HG03571 (cell line): ENCODE measurements at regions not wholly inside any gene's neighbourhood (a gene's known extent, or its start where the extent isn't known, plus 50 kb on each side); places are given as distances from the start of the nearest gene placed in this dataset.
"Not testable (repeated sequence)": the region's sequence is repeated elsewhere in the genome, so short reads cannot be mapped to it uniquely, and the experiment has no call there.

ENCODE experiments used
- ATAC-seq: cut with Tn5 transposase; IDR thresholded peaks from one replicate; pipeline ENCODE4 v1.9.1; 2021; ENCODE audit not compliant: unreplicated experiment

DNA sequence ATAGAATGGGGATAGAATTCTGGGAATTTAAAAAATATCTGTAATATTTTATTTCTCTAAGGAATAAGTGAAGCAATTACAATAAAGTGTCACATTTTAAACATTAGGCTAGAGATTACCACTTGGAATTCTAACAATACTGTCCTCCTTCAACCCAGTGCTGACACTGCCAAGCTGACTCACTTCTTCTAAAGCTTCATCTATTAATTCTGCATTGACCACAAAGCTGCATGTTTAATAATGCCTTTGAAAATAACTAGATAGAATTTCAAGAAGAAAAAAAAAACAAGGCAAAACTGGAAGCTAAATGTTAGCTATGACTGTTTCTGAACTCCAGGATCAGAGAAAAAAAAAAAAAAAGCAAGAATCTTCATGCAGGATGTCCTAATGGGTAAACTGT is 970.7 kb upstream of the FBXO33 start:
- ATAC-seq, result no peak

DNA sequence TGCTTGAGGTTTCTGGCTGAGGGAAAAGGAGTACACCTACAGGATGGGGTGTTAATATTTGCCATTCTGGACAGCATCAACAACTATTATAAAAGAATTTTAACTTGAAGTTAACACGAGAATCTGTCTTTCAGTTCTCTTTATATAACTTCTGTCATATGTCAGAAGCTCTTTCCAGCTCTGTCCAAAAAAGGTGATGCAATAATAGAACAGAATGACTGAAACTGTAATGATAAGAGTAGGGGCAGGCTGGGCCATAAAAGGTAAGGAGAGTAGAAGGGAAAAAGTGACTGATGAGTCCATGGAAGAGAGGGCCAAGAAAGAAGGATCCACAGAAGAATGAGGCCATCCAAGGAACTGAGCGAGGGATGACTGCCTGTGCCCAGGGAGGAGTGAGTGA is 966.7 kb upstream of the FBXO33 start:
- no peak for ATAC-seq

DNA sequence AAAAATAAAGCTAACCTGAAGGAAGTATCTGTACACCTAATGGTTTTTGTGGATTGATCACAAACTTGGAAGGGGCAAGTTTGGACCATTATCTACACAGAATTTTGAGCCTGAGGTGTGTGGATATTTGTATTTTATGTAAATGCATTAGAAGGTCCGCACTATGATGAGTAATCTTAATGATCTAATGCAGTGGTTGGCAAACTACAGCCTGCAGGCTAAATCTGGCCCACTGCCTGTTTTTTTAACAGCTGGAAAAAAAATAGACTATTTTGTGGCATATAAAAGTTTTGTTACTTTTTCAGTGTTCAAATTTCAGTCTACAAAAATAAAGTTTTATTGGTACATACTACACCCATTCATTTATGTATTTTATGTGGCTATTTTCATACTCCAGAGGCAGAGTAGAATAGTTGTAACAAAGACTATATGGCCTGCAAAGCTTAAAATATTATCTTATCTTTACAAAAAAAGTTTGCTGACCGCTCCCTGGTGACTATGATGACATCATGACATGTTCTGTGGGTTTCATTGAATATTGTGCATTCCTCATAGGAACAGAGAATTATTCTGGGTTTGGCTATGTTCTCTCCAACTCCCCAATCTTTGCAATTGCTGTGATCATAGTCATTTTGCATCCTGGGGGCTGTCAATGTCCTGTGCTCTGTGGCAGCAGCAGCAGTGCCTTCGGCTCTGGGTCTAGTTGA is 962.6 kb upstream of the FBXO33 start:
- ATAC-seq, result no peak

DNA sequence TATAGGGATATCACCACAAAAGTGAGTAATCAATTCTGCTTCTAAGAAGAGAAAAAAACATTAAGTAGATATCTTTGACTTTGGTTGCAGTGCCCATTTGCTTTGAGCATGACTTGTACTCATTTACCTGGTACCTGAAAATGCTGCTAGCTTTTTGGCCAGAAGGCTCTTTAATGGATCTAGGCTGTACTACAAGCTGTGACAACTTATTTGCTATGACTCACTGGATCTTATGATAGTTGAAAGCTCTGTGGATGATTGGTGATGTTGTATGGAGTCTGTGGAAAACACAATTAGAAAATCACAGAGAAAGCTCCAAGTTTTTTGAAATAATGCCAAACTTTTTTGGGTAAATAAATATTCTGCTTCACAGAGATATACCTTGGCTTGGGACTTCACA is 960.9 kb upstream of the FBXO33 start:
- no peak for ATAC-seq

DNA sequence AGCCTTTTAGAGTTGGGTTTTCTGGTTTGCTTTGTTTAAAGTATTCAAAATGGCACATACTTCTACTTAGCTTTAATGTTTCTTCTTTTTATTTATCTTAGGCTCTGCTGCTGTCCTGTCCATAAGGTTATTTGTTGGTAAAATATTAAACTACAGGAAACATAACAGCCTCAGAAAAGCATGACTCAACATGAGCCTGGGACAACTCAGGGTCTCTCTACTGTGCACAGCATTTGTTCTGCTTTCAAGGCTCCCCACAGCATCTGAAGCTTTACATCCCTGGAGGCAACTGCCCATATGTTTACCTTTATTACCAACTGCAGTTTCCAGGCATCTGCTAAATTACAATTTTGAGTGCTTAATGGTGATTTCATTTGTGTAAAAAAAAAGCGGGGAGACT is 954.2 kb upstream of the FBXO33 start:
- ATAC-seq, result no peak

DNA sequence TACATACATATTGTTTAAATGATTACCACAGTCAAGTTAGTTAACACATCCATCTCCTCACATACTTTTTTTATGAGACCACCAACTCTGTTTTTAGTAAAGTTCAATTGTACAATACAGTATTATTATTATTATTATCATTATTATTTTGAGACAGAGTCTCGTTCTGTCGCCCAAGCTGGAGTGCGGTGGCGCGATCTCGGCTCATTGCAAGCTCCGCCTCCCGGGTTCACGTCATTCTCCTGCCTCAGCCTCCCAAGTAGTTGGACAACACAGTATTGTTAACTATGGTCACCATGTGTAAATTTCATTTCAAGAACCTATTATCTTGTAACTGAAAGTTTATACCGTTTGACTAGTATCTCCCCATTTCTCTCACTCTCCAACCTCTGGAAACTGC is 942.0 kb upstream of the FBXO33 start:
- ATAC-seq, result no peak

DNA sequence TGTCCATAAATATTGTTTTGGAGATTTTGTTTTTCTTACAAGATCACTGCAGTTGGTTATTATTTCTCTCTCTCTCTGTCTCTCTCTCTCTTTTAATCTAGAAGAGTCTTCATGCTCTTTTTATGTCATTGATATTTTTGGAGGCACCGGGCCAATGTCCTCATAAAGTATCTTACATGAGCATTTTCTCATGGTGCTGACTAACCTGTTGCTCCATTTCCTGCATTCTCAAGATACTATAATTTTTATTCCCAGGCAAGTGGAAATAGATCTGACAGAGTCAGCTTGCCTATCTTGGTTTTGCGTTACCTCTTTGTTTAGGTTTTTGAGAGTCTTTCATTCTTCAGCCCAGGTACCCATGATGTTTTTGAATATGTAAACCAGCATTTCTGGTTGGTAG is 938.8 kb upstream of the FBXO33 start:
- no peak for ATAC-seq

DNA sequence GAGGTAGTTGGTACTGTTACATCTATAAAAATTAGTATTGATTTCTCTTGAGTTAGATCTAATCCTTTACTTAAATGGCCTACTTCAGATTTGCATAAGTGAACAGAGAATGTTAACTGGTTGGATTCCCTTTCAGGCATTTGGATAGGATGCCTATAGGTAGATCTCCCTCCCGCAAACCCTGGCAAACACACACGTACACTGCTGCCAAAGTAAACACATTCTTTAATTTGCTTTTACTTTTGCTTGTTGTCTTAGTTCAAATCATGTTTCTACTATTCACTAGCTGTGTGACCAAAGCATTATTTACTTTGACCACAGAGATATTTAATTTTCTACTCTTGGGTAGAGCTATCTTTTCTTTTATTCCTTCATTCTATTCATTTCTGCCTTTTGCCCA is 936.1 kb upstream of the FBXO33 start:
- no peak for ATAC-seq

DNA sequence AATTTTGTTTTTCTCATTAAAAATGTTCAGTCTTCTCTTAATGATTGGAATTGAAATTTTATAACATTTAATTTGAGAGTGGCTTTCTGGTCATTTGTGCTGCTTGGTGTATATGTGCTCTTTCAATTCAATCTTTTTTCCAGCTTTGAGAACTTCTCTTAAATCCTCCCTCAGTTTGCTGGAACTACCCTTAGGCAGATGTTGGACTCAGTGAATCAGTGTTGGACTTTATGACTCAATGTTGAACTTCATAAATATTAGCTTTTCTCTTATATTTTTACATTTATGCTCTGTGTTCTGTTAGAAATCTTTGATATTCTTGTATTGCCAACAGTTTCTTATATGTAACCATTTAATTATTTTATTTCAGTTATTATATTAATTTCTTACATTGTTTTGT is 935.5 kb upstream of the FBXO33 start:
- ATAC-seq, result no peak

DNA sequence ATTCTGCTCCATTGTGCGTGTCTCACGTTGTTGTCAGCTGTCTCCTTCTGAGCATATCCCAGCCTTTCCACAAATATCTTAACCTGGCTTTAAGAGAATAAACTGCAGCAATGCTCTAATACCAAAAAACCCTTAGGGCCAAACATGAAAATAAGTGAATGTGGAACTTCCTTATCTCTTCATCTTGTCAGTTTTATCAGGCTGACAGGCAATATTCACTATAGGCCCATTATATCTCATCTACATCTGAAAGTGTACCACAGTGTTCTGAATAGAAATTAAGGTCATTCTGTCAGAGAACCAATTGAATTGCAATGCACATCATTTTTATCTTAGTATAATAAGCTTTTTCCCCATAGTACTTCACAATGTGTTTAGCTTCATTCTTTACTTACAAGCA is 933.1 kb upstream of the FBXO33 start:
- ATAC-seq, result no peak

DNA sequence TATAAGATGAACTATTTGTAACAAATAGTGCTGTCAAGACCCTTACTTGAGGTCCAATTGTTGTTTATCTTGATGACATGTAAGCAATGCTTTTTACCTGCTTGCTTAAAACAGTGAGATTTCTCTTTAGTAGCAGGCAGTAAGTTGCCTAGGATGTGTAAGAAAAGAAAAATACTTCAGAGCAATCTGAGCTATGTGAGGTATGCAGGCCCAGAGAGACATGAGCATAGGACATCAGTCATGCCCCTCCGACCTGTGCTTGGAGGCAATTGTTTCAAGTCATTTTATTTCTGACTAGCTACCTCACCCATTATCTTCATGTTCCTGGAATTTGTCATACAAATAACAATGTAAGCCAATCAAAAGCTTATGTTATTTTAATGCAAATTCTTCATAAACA is 930.6 kb upstream of the FBXO33 start:
- no peak for ATAC-seq

DNA sequence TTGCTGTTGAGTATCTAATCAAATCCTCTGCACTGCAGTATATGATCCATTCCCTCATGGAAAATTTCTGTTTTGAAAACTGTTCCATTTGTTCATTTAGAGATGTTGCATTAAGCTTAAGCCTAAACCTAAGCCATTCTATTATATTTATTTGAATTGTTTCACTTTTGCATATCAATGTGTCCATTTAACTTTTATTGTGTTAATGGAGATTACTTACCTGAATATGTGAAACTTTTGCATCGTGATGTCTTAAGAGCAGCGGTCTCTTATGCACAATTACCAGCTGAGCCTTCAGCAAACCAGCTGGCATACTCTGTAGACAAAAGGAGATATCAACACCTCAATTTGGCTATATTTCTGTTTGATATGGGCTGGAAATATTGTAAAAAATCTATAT is 922.5 kb upstream of the FBXO33 start:
- ATAC-seq, result no peak

DNA sequence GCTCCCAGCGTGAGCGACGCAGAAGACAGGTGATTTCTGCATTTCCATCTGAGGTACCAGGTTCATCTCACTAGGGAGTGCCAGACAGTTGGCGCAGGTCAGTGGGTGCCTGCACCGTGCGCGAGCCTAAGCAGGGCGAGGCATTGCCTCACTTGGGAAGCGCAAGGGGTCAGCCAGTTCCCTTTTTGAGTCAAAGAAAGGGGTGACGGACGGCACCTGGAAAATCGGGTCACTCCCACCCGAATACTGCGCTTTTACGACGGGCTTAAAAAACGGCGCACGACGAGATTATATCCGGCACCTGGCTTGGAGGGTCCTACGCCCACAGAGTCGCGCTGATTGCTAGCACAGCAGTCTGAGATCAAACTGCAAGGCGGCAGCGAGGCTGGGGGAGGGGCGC is 915.9 kb upstream of the FBXO33 start:
- ATAC-seq, result not testable (repeated sequence)

DNA sequence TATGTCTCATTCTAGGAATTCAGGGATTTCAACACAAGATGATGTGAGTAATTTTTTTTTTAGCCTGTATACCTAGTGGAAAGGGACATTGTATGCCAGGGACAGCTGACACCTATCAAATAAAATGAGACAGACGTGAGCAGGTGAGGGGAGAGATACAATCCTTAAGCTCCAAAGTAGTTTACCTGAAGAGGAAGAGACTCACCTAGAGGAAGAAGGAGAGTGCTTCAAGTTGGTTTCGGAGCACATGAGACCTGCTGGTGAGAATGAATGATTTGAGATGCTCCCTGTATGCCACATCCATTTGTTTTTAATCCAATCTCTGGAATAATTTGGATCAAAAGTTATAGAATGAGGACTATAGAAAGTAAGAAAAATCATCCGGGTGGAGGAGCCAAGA is 915.4 kb upstream of the FBXO33 start:
- no peak for ATAC-seq

DNA sequence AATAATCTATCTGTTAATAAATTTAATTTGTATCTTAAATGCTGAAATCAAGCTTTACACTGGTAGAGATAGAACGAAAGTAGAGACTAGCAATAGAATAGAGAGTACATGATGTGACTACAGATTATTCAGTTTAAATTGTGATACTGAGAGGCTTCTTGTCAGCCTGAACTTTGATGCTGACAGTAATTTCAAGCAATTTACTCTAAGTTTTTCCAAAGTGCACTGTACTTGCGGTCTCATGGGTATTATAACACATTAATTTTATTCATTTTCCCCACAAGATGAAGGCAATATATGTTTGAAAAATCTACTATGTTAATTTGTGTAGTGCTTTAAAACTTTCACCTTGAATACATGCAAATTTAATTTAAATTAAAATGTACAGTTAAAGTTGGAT is 914.0 kb upstream of the FBXO33 start:
- ATAC-seq, result no peak

DNA sequence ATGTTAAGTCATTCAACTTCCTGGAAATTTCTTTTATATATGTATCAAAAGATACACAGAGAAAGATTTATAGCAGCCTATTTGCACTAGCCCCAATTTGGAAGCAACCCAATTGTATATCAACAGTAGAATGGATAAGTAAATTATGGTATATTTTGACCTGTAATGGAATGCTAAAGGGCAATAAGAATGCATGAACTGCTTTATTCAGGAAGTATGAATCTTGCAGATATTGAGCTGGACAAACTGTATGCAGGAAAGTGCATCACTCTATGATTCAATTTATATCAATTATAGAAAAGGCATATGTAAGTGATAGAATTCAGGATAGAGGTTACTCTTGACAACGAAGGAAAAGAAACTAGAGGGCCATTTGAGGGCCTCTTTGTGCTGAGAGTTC is 913.1 kb upstream of the FBXO33 start:
- ATAC-seq, result no peak

DNA sequence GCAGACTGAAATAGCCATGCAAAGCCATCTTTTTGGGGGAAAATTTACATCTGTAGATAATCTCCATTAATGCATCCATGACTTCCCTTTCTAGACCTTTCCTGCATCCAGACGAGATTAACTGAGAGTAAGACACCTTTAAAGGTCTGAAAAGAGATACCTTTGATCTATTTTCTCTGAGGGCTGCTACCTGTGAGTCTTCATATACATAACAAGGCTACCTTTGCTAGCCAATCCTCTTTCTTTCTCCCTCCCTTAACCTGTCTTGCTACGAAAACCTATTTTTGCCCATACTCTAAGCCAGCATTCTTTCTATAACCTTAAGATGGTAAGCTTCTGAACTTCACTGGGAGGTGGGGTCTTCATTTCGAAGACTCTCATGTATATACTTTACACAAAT is 908.5 kb upstream of the FBXO33 start:
- no peak for ATAC-seq

DNA sequence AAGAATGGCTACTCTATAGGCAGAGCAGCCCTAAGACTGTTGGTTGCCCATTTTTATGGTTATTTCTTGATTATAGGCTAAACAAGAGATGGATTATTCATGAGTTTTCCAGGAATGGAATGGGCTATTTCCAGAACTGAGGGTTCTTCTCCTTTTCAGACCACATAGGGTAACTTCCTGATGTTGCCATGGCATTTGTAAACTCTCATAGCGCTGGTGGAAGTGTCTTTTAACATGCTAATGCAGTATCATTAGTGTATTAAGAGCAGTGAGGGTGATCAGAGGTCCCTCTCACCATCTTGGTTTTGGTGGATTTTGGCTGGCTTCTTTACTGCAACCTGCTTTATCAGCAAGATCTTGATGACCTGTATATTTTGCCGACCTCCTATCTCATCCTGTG is 904.6 kb upstream of the FBXO33 start:
- ATAC-seq, result no peak

DNA sequence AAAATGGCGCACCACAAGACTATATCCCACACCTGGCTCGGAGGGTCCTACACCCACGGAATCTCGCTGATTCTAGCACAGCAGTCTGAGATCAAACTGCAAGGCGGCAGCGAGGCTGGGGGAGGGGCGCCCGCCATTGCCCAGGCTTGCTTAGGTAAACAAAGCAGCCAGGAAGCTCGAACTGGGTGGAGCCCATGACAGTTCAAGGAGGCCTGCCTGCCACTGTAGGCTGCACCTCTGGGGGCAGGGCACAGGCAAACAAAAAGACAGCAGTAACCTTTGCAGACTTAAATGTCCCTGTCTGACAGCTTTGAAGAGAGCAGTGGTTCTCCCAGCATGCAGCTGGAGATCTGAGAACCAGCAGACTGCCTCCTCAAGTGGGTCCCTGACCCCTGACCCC is 894.3 kb upstream of the FBXO33 start:
- not testable (repeated sequence) for ATAC-seq

DNA sequence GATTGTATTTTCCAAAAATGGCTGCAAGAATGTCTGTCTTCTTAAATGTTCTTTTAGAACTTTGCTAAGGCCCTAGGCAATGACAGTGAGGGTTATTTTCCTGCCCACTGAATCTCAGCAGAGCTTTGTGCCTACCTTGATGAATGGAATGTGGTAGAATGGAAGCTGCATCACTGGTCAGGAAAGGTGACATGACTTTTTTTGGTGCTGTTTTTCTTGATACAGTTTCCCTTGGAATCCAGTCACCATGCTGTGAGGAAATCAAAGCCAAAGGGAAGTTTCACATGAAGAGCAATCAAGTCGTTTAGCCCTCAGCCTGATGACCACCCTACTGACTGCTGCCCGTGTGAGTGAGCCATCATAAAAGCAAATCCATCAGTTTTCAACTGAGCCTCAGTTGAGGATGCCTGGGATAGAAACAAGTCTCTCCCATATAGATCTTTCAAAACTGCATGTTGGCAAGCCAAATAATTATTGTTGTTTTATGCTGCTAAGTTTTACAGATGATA is 886.0 kb upstream of the FBXO33 start:
- ATAC-seq, result no peak

DNA sequence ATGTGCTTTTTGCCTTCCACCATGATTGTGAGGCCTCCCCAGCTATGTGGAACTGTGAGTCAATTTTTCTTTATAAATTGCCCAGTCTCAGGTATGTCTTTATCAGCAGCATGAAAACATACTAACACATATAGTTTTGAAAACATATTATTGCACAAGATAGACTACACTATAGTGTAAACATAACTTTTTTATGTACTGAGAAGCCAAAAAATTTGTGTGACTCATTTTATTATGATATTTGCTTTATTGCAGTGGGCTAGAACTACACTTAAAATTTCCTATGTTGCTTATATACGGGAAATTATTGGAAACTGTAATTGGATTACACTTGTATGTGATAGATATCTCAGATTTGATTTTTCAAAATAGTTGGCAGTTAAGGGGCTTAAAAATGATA is 885.5 kb upstream of the FBXO33 start:
- ATAC-seq, result no peak

DNA sequence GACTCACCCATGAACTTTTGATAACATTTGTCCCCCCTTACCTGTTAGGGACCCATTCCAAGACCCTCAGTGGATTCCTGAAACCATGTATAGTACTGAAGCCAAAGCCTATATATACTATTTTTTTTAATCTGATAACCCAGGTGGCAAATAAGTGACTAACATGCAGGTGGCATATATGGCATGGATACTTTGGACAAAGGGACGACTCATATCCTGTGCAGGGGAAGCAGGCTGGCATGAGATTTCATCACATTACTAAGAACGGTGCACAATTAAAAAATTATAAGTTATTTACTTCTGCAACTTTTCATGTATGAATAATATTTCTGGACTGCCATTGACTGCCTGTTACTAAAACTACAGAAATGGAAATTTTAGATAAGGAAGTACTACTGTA is 880.1 kb upstream of the FBXO33 start:
- ATAC-seq, result no peak

DNA sequence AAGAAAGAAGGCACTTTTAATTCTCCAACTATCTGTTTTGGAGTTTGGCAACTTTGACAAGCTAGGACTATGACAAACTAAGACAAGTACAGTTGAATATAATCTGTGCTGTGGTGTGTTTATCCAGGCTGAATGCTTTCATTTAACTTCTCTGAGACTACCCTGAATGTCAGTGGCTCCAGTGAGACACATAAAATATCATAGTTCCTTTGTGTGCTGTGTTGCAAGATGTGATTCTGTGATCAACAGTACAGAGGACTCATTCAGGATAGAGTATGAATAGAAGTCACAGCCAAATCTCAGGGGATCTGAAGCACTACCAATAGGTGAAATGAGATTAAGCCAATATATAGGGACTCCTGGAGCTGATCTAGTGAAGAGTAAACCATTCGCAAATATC is 876.9 kb upstream of the FBXO33 start:
- ATAC-seq, result no peak
